CD14-positive monocyte (primary cell): ENCODE measurements at regions not wholly inside any gene's neighbourhood (a gene's known extent, or its start where the extent isn't known, plus 50 kb on each side); places are given as distances from the start of the nearest gene placed in this dataset.

ENCODE experiments used
- DNase-seq, 3 donors: peaks; one replicate each; pipeline ENCODE4 v3.0.0-alpha.2; 2011 to 2022
- H2AFZ ChIP-seq: 2 replicates; pipeline ENCODE4 v1.6.0; 2012; ENCODE audit warnings: mild to moderate bottlenecking, low read depth, low read length, inconsistent platforms; ENCODE audit not compliant: insufficient read depth, poor library complexity, severe bottlenecking
- H3K27ac ChIP-seq, 2 donors: 1 replicate in 1 of 2; 2 replicates in 1 of 2; pipeline ENCODE4 v1.5.1; 2012 to 2013; ENCODE audit warnings: low read length in 2 of 2, control low read depth in 1 of 2, inconsistent platforms in 1 of 2, low read depth in 1 of 2, mild to moderate bottlenecking in 1 of 2
- H3K27me3 ChIP-seq, 2 donors: one replicate each; pipeline versions ENCODE4 v1.6.0 to v1.6.1; 2011 to 2013; ENCODE audit warnings: low read length in 2 of 2; ENCODE audit not compliant: control insufficient read depth in 2 of 2, insufficient read depth in 2 of 2
- H3K36me3 ChIP-seq, 2 donors: replicated peaks in 1 of 2; 1 replicate in 1 of 2; 2 replicates in 1 of 2; pipeline versions ENCODE4 v1.5.1 to v1.6.1; 2012 to 2013; ENCODE audit warnings: low read length in 2 of 2, control low read depth in 1 of 2, inconsistent platforms in 1 of 2, mild to moderate bottlenecking in 1 of 2; ENCODE audit not compliant: insufficient read depth in 2 of 2, control insufficient read depth in 1 of 2
- H3K4me1 ChIP-seq, 2 donors: 1 replicate in 1 of 2; 2 replicates in 1 of 2; pipeline versions ENCODE4 v1.5.1 to v1.6.1; 2012 to 2013; ENCODE audit warnings: low read length in 2 of 2, control low read depth in 1 of 2, inconsistent platforms in 1 of 2, mild to moderate bottlenecking in 1 of 2, moderate library complexity in 1 of 2; ENCODE audit not compliant: insufficient read depth in 2 of 2, control insufficient read depth in 1 of 2
- H3K4me2 ChIP-seq: replicated peaks from 2 replicates; pipeline ENCODE3; 2012; ENCODE audit warnings: low read length, moderate library complexity, mild to moderate bottlenecking; ENCODE audit not compliant: poor library complexity, severe bottlenecking; ENCODE audit errors: extremely low read depth
- H3K4me3 ChIP-seq, 3 experiments: fragments of 200-600 bp in 1 of 3; sonication (generic) in 1 of 3; replicated peaks in 1 of 3; 1 replicate in 2 of 3; 2 replicates in 1 of 3; pipeline ENCODE4 v1.5.1; 2011 to 2013; ENCODE audit warnings: low read length in 3 of 3, mild to moderate bottlenecking in 3 of 3, control low read depth in 2 of 3, low read depth in 2 of 3, inconsistent platforms in 1 of 3, moderate library complexity in 1 of 3
- H3K79me2 ChIP-seq: 2 replicates; pipeline ENCODE4 v1.6.0; 2012; ENCODE audit warnings: mild to moderate bottlenecking, control low read depth, inconsistent platforms, low read length, moderate library complexity; ENCODE audit not compliant: insufficient read depth
- H3K9ac ChIP-seq: 2 replicates; pipeline ENCODE4 v1.6.0; 2017; ENCODE audit warnings: low read length, mild to moderate bottlenecking; ENCODE audit not compliant: insufficient read depth, poor library complexity, severe bottlenecking
- H3K9me3 ChIP-seq, 2 donors: replicated peaks in 1 of 2; 1 replicate in 1 of 2; 2 replicates in 1 of 2; pipeline versions ENCODE4 v1.5.1 to v1.6.1; 2012 to 2013; ENCODE audit warnings: low read length in 2 of 2, control low read depth in 1 of 2; ENCODE audit not compliant: control insufficient read depth in 1 of 2, insufficient read depth in 1 of 2
- H4K20me1 ChIP-seq: 2 replicates; pipeline ENCODE4 v1.6.0; 2012; ENCODE audit warnings: mild to moderate bottlenecking, low read length, control low read depth, moderate library complexity; ENCODE audit not compliant: insufficient read depth
- H3K27ac Mint-ChIP-seq, 7 donors: one replicate each; pipeline ENCODE4 v1.8.0; 2020; ENCODE audit warnings: mild to moderate bottlenecking in 7 of 7, mixed read lengths in 7 of 7, moderate library complexity in 6 of 7, inconsistent platforms in 2 of 7
- H3K27me3 Mint-ChIP-seq, 3 donors: one replicate each; pipeline ENCODE4 v1.8.0; 2021 to 2022; ENCODE audit warnings: low read depth in 3 of 3, mild to moderate bottlenecking in 3 of 3, mixed read lengths in 3 of 3, moderate library complexity in 3 of 3, inconsistent platforms in 1 of 3
- H3K36me3 Mint-ChIP-seq, 2 donors: one replicate each; pipeline ENCODE4 v1.8.0; 2020; ENCODE audit warnings: mixed read lengths in 2 of 2, inconsistent platforms in 1 of 2, mild to moderate bottlenecking in 1 of 2
- H3K4me1 Mint-ChIP-seq: one replicate; pipeline ENCODE4 v1.8.0; 2020; ENCODE audit warnings: mild to moderate bottlenecking, mixed read lengths
- H3K4me3 Mint-ChIP-seq, 2 donors: one replicate each; pipeline ENCODE4 v1.8.0; 2020; ENCODE audit warnings: mild to moderate bottlenecking in 2 of 2, mixed read lengths in 2 of 2, moderate library complexity in 1 of 2
- H3K9me3 Mint-ChIP-seq, 7 donors: one replicate each; pipeline ENCODE4 v1.8.0; 2020 to 2022; ENCODE audit warnings: mixed read lengths in 7 of 7, mild to moderate bottlenecking in 6 of 7, moderate library complexity in 6 of 7, inconsistent platforms in 2 of 7
- WGBS: methylation state at CpG from one replicate; pipeline ENCODE4 v1.1.5; 2013; ENCODE audit warnings: missing lambda C conversion rate; ENCODE audit not compliant: insufficient coverage; 5-methylcytosine and 5-hydroxymethylcytosine counted together
- intact Hi-C, 2 donors: fragments of 100-400 bp; cut with micrococcal nuclease; formaldehyde crosslinking; loops; one replicate each; pipeline versions ENCODE4 v1.15.0 to v1.15.1; 2023
- TF ChIP-seq, protein P1 (sequence below): fragments of 200-600 bp; IDR thresholded peaks from one replicate; pipeline ENCODE4 v1.8.0; 2022; ENCODE audit warnings: antibody characterized with exemption, mild to moderate bottlenecking

DNA sequence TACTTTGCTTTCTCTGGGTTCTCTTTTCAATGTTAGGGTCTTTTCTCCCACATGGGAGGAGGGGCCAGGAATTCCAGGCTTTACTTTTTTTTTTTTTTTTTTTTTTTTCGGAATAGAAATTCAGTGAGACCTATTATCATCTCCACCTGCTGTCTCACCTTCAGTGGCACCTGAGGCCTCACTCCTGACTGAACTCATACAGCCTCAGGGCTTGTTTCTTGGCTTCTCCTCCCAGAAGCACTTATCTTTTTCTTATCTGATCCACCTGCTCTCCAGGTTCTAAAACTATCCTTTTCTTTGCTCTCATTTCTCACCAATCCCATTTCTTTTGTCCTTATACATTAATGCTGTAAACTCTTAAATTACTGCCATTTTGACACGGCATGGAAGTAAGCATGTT is 117.3 kb upstream of the PPP3CA start:
- H3K27me3 Mint-ChIP-seq, result no peaks in the 10 kb centered on the region
- TF ChIP-seq, protein P1, sequence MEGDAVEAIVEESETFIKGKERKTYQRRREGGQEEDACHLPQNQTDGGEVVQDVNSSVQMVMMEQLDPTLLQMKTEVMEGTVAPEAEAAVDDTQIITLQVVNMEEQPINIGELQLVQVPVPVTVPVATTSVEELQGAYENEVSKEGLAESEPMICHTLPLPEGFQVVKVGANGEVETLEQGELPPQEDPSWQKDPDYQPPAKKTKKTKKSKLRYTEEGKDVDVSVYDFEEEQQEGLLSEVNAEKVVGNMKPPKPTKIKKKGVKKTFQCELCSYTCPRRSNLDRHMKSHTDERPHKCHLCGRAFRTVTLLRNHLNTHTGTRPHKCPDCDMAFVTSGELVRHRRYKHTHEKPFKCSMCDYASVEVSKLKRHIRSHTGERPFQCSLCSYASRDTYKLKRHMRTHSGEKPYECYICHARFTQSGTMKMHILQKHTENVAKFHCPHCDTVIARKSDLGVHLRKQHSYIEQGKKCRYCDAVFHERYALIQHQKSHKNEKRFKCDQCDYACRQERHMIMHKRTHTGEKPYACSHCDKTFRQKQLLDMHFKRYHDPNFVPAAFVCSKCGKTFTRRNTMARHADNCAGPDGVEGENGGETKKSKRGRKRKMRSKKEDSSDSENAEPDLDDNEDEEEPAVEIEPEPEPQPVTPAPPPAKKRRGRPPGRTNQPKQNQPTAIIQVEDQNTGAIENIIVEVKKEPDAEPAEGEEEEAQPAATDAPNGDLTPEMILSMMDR, result no peak

DNA sequence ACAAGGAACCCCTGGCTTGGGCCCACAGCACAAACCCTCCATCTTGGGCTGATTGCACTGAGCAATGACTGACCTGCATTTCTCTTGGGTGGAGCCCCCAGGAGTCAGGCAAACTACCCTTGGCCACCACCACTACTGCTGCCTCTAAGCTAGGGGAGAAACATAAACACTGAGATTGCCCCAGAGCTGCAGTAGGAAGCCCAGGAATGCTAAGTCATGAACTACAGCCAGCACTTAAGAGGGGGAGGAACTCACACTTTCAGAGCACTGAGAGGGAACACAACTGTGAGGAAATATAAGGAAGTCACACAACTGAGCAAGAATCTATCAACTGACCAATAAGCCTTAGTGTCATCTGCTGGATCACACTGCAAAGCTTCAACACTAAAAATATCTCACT is 111.6 kb upstream of the PPP3CA start:
- no peaks in the 10 kb centered on the region for H3K36me3 Mint-ChIP-seq
- Histone ChIP-seq H3K4me1 (peaks cover 10 to 12% of the 10 kb centered on the region in 2 donors), H3K9me3 (no peaks in the 10 kb centered on the region), H3K4me3 (no peak overlapping the region), H3K4me2 (no peak overlapping the region), H2AFZ (no peak overlapping the region), H3K36me3 (no peaks in the 10 kb centered on the region), H3K27ac (peak overlapping the region; percentile 0 to 65), H3K27me3 (no peaks in the 10 kb centered on the region), H3K9ac (no peak overlapping the region), H3K79me2 (no peaks in the 10 kb centered on the region), H4K20me1 (no peaks in the 10 kb centered on the region)
- peaks cover 2 to 20% (median 9%) of the 10 kb centered on the region in 7 donors for H3K9me3 Mint-ChIP-seq
- intact Hi-C loops, result no loop called here
- DNase-seq, result peak; percentile 33 to 60 (median 45)
- peak overlapping the region in 6 of 7 donors; percentile 6 to 79 (median 56) for H3K27ac Mint-ChIP-seq
- peaks cover 11% of the 10 kb centered on the region for H3K4me1 Mint-ChIP-seq
- no peak overlapping the region for H3K4me3 Mint-ChIP-seq
- peaks cover 0 to 1% (median 0%) of the 10 kb centered on the region in 3 donors for H3K27me3 Mint-ChIP-seq
- TF ChIP-seq, protein P1, result no peak

More for the DNA sequence above, 117.3 kb upstream of the PPP3CA start:
- Histone ChIP-seq H3K9me3 (no peaks in the 10 kb centered on the region), H3K27ac (no peak overlapping the region), H4K20me1 (no peaks in the 10 kb centered on the region), H3K79me2 (no peaks in the 10 kb centered on the region), H3K4me3 (no peak overlapping the region), H3K27me3 (no peaks in the 10 kb centered on the region), H3K9ac (no peak overlapping the region), H3K36me3 (no peaks in the 10 kb centered on the region), H3K4me1 (no peaks in the 10 kb centered on the region), H2AFZ (no peak overlapping the region), H3K4me2 (no peak overlapping the region)
- Mint-ChIP-seq H3K4me1 (no peaks in the 10 kb centered on the region), H3K9me3 (peaks cover 0 to 6% (median 0%) of the 10 kb centered on the region in 7 donors), H3K36me3 (no peaks in the 10 kb centered on the region), H3K4me3 (no peak overlapping the region), H3K27ac (no peak overlapping the region)
- WGBS, result no CpG with 5 or more reads among the region's 2 CpGs
- no peak for DNase-seq
- intact Hi-C loops, result no loop called here
